ENCODE measurements at regions not wholly inside any gene's neighbourhood (a gene's known extent, or its start where the extent isn't known, plus 50 kb on each side); places are given as distances from the start of the nearest gene placed in this dataset.

DNA sequence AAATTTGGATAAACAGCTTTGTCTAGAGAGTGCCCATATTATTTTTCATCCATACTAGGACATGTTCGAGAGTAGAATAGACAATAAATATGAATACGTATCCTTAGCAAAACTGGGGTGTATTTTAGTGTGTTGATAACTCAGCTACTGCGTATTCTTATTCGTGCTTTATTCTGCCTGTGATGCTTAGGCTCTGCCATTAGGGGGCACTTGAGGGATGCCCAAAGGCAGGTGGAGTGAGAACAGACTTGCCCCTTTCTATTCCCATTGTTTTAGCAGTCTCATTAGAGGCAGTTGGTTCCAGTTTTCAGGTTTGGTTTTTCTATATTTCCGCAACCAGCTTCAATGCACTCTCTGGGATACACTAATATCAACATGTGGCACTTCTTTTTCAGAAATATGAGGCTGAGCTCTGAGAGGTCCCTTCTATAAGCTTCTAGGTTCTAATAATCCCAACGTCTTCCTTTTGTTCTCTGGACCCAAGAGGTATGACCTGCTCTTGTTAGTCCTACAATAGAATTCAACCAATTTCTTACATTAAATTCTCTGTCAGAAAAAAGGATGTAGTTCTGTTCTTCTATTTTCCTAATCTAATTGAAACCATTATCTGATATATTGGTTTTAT lies 985.7 kb upstream of the FBXO33 start:
- no peak overlapping the region for H3K4me3 ChIP-seq (ENCODE audit: low read depth, low read length)
- TF ChIP-seq, protein P1, sequence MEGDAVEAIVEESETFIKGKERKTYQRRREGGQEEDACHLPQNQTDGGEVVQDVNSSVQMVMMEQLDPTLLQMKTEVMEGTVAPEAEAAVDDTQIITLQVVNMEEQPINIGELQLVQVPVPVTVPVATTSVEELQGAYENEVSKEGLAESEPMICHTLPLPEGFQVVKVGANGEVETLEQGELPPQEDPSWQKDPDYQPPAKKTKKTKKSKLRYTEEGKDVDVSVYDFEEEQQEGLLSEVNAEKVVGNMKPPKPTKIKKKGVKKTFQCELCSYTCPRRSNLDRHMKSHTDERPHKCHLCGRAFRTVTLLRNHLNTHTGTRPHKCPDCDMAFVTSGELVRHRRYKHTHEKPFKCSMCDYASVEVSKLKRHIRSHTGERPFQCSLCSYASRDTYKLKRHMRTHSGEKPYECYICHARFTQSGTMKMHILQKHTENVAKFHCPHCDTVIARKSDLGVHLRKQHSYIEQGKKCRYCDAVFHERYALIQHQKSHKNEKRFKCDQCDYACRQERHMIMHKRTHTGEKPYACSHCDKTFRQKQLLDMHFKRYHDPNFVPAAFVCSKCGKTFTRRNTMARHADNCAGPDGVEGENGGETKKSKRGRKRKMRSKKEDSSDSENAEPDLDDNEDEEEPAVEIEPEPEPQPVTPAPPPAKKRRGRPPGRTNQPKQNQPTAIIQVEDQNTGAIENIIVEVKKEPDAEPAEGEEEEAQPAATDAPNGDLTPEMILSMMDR (IDR thresholded peaks at IDR 0.05; ENCODE audit: insufficient read depth, low read depth, low read length, missing control alignments): peak; percentile 45
- peak; percentile 7 for DNase-seq (ENCODE audit: low read depth)

DNA sequence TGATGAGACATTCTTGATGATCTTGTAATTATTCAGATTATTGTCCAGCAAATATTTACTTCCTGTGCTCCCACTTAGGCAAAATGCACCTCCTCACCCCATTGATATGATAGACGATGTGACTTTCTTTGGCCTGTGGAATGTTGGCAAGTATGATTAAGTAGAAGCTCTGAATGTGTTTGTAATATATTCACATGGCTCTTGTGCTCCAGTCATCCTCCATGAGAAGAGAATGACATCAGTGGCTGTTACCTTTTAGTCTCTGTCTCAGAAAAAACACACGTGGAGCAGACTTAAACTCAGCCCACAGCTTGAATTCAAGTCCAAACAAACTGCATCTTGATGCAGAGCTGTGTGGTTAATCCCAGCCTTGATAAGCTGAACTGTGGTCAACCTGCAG lies 984.3 kb upstream of the FBXO33 start:
- no peak overlapping the region for H3K4me3 ChIP-seq (ENCODE audit: low read depth, low read length)
- no peak for DNase-seq (ENCODE audit: low read depth)
- TF ChIP-seq, protein P1 (IDR thresholded peaks at IDR 0.05; ENCODE audit: insufficient read depth, low read depth, low read length, missing control alignments): no peak

DNA sequence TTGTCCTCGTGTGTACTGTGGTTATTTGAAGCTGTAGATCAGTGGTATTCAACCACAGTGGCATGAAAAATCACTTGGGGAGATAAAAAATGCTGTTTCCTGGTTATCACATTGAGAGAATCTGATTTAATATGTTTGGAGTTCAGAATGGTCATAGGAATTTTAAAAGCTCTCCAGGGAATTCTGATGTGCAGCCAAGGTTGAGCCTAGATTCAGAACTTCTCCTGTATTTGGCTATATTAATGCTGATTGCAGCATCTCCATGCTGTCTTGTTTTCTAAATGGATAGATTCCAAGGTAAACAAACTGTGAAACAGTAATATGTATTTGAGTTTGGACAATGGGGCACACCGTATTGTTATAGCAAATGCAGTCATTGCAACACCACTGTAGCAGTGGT lies 982.2 kb upstream of the FBXO33 start:
- DNase-seq (ENCODE audit: low read depth): no peak
- no peak overlapping the region for H3K4me3 ChIP-seq (ENCODE audit: low read depth, low read length)
- TF ChIP-seq, protein P1 (IDR thresholded peaks at IDR 0.05; ENCODE audit: insufficient read depth, low read depth, low read length, missing control alignments): no peak

DNA sequence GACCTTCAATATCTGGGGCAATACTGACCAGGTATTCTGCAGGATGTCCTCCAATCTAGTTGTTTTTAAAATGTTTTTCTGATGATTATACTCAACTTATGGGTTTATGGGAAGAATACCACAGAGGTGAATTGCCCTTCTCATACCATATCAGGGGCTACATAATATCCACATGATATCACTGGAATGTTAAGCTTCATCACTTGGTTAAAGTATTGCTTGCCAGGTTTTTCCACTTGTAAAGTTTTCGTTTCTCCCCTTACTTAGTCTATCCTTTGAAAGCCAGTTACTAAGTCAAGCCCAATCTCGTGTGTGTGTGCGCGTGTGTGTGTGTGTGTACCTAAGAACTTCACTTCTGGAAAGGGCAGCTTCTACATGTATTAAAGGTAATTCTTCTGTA lies 980.9 kb upstream of the FBXO33 start:
- TF ChIP-seq, protein P1 (IDR thresholded peaks at IDR 0.05; ENCODE audit: insufficient read depth, low read depth, low read length, missing control alignments): no peak
- no peak for DNase-seq (ENCODE audit: low read depth)
- no peak overlapping the region for H3K4me3 ChIP-seq (ENCODE audit: low read depth, low read length)

DNA sequence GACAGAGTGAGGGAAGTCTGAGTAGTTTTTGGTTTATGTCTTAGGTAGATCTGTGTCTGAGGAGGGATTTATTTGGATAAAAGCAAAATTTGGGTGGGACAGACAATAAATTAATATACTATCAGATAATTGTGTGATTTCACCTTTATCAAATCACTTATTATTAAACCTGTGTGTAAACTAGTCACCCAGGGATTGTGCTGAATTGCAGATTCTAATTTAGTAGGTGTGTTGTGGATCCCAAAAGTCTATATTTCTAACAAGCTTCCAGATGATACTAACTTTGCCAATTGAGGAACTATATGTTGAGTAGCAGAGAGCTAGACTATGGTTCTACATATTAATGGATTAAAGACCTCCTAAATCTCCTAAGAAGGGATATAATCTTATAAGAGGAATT lies 978.5 kb upstream of the FBXO33 start:
- TF ChIP-seq, protein P1 (IDR thresholded peaks at IDR 0.05; ENCODE audit: insufficient read depth, low read depth, low read length, missing control alignments): no peak
- H3K4me3 ChIP-seq (ENCODE audit: low read depth, low read length): no peak overlapping the region
- DNase-seq (ENCODE audit: low read depth): no peak

DNA sequence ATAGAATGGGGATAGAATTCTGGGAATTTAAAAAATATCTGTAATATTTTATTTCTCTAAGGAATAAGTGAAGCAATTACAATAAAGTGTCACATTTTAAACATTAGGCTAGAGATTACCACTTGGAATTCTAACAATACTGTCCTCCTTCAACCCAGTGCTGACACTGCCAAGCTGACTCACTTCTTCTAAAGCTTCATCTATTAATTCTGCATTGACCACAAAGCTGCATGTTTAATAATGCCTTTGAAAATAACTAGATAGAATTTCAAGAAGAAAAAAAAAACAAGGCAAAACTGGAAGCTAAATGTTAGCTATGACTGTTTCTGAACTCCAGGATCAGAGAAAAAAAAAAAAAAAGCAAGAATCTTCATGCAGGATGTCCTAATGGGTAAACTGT lies 970.7 kb upstream of the FBXO33 start:
- no peak for DNase-seq (ENCODE audit: low read depth)
- TF ChIP-seq, protein P1 (IDR thresholded peaks at IDR 0.05; ENCODE audit: insufficient read depth, low read depth, low read length, missing control alignments): no peak
- H3K4me3 ChIP-seq (ENCODE audit: low read depth, low read length): no peak overlapping the region

DNA sequence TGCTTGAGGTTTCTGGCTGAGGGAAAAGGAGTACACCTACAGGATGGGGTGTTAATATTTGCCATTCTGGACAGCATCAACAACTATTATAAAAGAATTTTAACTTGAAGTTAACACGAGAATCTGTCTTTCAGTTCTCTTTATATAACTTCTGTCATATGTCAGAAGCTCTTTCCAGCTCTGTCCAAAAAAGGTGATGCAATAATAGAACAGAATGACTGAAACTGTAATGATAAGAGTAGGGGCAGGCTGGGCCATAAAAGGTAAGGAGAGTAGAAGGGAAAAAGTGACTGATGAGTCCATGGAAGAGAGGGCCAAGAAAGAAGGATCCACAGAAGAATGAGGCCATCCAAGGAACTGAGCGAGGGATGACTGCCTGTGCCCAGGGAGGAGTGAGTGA lies 966.7 kb upstream of the FBXO33 start:
- TF ChIP-seq, protein P1 (IDR thresholded peaks at IDR 0.05; ENCODE audit: insufficient read depth, low read depth, low read length, missing control alignments): no peak
- no peak for DNase-seq (ENCODE audit: low read depth)
- H3K4me3 ChIP-seq (ENCODE audit: low read depth, low read length): no peak overlapping the region

Data from GM12865 (cell line).